HPDE6-E6E7 (cell line): ENCODE measurements at regions not wholly inside any gene's neighbourhood (a gene's known extent, or its start where the extent isn't known, plus 50 kb on each side); places are given as distances from the start of the nearest gene placed in this dataset.
"Not testable (repeated sequence)": the region's sequence is repeated elsewhere in the genome, so short reads cannot be mapped to it uniquely, and the experiment has no call there.

Source experiments
- DNase-seq: peaks from one replicate; pipeline ENCODE4 v3.0.0; 2011; ENCODE audit warnings: missing footprints; ENCODE audit errors: extremely low spot score

DNA sequence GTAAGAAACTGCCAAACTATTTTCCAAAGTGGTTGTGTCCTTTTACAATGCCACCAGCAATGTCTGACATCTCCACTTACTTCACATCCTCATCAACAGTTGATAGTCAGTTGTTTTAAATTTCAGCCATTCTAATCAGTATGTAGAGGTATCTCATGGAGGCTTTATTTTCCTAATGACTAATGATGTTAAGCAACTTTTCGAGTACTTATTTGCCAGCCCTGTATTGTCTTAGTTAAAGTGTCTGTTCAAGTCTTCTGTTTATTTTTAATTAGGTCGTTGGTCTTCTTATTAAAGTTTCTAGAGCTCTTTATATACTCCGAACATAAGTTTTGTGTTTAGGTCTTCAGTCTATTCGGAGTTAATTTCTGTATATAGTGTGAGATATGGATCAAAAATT is 54.9 kb upstream of the NBPF12 start:
- DNase-seq = not testable (repeated sequence)

DNA sequence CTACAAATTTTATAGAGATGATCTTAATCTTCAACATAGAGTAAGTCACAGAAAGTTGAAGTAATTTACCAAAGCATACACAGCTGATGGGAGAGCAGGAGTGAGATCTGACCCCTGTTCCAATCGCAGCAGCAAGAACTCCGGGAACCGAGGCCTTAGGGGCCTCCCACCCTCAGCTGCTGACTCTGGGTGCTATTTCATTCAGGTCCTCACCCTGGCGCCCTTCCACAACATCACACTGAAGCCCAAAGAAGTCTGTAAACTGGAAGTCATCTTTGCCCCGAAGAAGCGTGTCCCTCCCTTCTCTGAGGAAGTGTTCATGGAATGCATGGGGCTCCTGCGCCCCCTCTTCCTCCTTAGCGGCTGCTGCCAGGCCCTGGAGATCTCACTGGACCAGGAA is 57.0 kb upstream of the NBPF12 start:
- not testable (repeated sequence) for DNase-seq

DNA sequence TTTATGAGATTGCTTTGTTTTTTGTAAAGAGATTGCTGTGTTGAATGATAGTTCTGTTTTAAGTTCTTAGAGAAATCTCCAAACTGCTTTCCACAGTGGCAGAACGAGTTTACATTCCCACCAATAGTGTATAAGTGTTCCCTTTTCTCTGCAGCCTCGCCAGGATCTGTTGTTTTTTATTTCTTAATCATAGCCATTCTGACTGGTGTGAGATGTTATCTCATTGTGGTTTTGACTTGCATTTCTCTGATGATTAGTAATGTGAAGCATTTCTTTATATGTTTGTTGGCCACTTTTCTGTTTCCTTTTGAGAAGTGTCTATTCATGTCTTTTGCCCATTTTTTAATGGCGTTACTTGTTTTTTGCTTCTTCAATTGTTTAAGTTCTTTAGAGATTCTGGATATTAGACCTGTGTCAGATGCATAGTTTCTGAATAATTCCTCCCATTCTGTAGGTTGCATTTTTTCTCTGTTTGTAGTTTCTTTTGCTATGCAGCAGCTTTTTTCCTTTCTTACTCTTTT is 74.3 kb upstream of the NBPF12 start:
- DNase-seq = not testable (repeated sequence)

DNA sequence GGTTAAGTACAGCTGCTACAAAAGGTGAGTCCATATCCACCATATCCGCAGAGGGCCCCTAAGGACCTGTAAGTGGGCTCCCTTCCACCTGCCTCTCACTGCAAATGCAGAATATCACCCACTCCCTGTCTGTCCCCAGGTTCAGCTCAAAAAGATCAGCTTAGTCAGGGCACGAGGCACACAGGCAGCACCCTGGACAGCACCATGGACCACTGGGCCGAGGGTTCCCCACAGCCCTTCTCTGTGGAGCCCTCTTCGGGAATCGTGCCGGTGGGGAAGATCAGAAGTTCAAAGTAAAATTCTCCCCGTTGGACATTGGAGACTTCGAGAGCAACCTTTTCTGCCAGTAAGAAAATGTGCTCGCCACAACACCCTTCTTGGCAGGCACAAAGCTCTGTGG is 85.0 kb upstream of the NBPF12 start:
- DNase-seq = not testable (repeated sequence)

DNA sequence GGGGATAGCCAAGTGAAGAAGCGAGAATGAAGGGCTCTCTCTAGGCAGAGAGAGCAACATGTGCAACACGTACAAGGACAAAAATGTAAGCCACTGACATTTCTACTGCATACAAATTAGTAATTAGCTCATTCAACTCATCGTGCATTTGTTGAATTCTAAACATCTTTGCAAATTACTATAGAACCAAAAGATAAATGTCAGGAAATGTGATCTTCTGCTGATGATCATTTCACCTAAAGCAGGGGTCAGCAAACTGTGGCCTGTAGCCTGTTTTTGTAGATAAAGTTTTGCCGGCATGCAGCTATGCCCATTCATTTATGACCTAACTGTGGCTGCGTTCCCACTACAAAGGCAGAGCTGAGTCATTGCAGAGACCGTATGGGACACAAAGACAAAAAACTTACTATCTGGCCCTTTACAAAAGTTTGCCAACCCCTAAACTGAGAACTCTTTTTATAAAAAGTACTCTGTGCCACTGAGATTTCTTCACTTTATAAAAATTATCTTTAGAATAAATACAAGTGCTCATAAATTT is 87.7 kb upstream of the NBPF12 start:
- DNase-seq = not testable (repeated sequence)

DNA sequence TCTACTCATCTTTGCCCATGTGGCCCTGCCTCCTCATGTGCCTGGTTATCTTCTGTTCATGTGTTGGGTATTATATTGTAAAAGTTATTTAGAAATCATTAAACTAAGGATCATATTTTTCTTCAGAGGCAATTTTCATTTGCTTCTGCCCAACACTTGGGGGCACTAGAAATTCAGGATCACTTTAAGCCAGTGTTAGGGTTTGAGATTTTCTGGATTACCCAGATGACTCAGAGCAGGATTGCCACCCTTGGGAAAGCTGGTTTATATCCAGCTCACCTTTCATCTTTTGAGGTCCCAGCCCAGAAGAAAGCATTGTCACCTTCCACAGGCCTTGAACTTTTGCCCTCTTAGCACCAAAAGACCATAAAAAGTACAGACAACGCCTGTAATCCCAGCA is 99.4 kb upstream of the NBPF12 start:
- not testable (repeated sequence) for DNase-seq

DNA sequence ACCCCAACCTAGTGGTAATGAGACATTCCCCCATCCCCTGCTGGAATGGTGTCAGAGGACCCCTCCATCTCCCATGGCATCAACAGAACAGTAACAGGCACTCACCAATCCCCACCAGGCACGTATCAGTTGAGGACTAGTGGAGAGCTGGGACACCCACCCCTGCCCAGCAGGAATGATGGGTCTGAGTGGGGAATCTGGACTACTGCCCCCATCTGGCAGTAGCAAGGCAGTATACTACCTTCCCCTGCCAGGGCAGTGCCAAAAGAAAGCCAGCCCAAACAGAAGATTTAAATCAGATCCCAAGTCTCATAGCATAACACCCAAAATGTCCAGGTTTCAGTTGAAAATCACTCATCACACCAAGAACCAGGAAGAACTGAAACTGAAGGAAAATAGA is 111.2 kb upstream of the NBPF12 start:
- not testable (repeated sequence) for DNase-seq

DNA sequence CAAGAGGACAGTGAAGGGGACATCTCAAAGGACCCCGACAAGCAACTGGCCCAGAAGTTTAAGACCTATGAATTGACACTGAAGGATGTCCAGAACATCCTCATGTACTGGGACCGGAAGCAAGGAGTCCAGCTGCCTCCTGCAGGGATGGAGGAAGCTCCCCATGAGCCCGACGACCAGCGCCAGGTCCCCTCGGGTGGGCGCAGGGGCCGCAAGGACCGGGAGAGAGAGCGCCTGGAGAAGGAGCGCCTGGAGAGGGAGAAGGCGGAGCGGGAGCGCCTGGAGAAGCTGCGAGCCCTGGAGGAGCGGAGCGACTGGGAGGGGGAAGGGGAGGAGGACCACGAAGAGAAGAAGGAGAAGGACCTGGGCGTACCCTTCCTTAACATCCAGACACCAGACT is 143.9 kb upstream of the NBPF12 start:
- not testable (repeated sequence) for DNase-seq

DNA sequence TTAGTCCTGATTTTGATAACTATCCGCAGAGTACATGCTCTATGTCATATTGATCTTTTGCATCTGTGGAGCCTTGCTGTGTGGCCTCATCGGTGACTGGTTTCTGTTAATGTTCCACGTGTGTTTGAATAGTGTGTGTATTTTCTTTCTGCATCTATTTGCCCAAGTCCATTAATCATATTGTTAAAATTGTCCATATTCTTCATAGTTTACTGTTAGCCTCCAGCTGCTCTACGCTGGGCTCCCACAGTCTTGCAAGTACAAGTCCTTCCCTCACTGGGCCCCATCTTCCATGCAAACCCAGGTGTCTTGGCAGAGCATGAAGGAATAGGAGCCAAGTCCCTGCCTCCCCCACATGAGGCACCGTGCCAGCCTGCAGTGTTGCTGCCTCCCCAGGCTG is 145.4 kb upstream of the NBPF12 start:
- DNase-seq = not testable (repeated sequence)

DNA sequence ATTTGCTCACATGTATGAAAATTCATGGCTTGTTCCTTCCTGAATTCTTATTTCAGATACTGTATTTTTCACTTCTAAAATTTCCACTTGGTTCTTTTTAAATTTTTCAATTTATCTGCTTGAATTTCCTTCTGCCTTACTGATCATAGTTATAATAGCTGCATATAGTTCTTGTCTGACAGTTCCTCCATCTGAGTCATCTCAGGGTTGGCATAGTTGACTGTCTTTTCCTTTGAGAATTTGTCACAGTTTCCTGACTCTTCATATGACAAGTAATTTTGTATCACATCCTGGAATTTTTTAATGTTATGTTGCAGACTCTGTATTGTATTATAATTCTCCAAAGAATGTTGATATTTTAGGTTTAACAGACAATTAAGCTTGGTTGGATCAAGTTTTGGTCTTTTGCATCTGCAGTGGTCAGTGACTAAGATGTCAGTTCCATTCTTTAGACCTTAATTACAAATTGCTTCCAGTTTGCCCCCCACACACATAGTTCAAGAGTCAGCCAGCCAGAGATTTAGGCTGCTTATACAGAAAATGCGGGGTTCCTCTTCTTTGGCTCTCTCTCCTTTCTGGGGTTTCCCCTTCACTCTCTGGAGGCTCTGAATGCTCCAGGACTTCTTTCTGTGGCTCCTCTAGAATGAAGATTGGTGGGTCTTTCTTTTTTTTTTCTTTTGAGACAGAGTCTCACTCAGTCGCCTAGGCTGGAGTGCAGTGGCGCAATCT is 153.7 kb upstream of the NBPF12 start:
- not testable (repeated sequence) for DNase-seq

DNA sequence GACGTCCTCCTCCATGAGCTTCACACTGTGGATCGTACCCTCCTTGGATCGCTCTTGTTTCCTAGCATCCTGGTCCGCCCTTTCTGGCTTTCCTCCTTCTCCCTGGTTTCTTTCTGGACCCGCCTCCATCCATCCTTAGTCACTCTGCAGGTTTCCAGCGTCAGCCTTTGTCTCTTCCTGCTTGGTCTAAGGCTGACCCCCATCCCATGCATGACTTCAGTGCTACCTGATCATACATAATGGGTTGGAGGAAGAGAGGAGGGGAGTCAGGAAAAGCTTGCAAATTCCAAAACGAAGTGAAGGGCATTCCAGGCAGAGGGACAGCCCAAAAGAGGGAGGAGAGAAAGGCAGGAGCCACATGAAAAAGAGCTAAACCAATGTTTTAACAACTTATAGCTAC is 156.9 kb upstream of the NBPF12 start:
- DNase-seq = not testable (repeated sequence)

DNA sequence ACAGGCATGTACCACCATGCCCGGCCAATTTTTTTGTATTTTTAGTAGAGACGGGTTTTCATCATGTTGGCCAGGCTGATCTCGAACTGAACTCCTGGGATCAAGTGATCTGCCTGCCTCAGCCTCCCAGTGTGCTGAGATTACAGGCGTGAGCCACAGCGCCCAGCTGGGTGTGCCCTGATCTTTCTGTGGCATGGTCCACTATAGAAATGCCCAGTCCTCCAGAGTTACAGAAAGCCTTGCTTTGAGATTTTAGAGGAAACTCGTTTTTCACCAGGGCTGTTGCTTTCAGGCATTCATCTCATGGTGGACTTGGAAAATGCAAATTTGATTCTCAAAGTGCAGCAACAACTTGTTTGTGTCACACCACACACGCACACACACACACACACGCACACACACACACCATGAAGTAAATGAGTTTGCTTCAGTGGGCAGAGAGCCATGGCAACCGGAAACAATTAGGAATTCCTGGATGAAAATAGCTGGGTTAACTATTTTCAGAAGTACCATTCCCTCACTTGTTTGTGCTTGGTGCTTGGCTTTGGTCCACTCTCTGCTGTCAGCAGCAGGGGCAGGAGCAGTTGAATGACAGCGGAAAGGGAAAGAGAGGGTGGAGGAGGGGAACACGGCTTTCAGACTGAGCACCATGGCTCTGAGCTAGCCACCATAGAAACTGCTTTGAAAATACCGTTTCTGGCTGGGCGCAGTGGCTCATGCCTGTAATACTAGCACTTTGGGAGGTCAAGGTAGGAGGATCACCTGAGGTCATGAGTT is 160.1 kb upstream of the NBPF12 start:
- not testable (repeated sequence) for DNase-seq

DNA sequence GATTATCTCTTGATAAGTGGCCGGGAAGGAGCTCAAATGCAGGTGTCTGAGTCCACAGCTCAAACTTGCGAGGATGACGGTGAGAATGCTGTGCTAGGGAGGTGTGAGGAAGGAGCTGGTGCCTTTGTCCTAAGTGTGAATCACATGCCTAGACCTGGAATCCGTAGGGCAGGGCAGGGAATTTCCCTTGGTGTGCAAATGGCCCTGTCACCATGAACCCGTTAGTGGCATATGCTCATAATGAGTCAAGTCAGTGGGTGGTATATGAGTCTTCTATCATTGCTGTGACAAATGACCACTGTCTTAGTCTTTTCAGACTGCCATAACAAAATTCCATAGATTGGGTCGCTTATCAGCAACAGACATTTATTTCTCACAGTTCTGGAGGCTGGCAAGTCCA is 163.1 kb upstream of the NBPF12 start:
- not testable (repeated sequence) for DNase-seq

DNA sequence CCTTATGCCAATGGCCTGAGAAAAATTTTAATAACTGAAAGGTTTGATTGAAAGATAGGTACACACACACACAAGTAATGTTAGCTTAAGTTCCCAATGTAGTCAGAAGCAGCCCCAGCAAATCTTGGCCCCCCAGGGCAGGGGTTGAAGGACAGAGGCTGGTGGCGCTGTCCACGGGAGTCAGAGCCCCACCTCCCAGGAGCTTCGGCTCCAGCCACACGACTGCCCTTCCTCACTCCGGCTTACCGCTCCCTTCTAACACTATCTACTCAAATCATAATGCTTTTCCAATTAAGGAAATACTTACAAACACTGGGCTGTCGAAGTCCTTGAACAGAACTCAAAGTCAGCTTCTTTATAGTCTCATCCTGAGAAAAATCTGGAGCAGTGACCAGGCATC is 163.9 kb upstream of the NBPF12 start:
- DNase-seq = not testable (repeated sequence)

DNA sequence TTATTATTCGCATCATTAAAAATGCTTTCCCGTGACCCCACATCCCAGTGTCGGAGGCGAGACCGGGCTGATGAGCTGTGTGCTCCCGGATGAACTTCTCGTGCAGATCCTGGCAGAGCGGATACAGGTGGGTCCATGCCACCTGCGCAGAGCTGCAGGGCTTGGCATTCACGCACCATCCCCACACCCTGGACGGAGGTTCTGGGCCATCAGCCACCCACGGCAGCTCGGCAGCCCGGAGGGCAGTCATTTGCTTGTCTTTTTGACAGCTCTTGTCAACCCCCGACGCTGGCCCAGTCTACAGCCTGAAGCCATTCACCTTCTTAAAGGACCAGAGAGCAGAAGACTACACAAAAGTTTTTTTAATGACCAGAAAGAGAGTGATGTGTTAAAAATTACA is 166.7 kb upstream of the NBPF12 start:
- not testable (repeated sequence) for DNase-seq

DNA sequence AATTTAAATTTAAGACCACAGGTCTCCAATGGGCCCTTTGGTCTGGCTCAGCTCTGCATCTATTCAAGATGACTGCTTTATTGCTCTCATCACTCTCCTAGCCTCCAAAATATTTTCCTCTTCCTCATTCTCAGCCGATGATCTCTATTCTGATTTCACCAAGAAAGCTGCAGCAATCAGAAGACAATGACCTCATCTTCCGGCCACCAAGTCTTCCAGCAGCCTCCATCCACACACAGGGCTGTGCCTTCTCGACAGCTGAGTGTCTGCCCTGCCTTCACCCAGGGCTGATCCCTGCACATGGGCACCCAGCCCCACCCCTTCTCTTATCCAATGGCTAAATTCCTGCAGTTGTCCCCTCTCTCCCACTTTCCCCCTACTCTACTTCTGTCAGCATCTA is 167.1 kb upstream of the NBPF12 start:
- DNase-seq = not testable (repeated sequence)

DNA sequence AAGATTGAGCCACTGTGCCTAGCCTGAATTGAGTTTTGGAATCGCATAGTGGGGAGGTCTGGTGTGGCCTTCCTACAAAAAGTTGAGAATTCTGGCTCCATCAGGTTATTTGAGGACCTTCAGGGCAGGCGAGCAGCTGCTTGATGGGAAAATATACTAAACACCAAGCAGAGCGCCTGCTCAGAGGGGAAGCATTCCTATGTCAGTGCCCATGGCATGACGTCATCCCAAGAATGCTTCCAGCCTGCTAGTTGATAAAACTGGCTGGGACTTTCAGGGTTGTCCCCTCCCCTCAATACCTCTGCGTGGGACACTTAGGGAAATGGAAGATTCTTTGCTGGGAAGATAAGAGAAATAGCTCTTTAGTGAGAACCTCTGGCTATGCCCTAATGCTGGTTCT is 174.9 kb upstream of the NBPF12 start:
- not testable (repeated sequence) for DNase-seq

DNA sequence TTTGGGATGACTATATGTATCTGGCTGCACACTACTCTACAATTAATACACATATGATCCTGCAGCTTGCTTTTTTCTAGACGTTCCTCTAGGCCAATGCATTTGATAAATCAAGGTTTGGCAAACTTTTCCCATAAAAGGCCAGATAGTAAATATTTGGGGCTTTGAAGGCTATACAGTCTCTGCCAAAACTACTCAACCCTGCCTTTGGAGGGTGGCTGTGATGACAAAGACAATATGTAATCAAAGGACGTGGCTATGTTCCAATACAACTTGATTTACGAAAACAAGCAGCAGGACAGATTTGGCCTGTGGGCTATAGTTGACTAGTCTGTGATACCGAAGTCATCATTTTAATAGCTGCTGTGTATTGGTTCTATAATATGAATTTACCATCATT is 181.3 kb upstream of the NBPF12 start:
- not testable (repeated sequence) for DNase-seq

DNA sequence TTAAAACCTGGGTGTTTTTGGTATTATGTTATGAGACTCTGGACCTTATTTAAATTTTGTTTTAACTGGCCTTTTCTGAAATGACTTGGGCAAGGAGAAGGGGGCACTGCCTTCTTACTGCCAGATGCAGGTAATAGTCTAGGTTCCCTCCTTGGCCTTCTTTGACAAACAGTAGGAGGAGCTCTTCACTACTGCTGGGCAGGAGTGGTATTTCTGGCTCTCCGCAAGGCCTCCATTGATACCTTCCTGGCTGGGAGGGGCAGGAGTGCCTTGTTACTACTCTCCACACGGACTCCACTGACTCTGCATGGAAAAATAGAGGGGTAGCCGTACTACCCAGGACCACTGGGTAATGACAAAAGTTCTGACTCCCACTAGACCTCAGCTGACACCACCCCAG is 189.4 kb upstream of the NBPF12 start:
- not testable (repeated sequence) for DNase-seq

DNA sequence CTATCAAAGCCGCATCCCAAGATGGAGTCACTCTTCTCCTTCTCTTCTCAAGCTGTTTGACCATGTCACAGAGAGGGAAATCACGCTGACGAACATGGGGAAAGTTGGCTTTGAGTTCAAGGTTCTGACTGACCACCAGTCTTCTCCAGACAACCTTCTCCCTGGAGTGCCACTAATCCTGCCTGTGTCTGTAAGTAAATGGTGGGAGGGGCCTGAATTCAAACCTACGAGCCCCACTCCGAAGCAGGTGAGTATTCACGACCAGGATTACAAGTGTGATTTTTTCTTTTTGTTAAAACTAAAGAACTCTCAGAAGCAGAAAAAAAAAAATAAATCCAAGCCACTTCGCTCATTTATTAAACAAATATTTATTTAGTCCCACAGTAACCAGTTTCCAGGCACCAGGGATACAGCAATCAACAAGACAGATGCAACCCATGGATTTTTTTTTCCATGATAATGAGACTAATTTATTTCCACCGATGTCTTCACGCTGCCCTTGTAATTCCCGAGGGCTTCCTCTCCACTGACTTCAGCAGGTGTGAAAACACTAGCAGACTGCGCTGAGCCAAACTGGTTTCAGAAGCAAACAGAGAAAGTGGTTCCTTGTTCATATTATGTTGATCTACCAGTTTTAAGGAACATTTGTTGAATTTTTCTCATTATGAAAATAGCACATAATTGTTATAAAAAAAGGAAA is 206.0 kb upstream of the NBPF12 start:
- not testable (repeated sequence) for DNase-seq

DNA sequence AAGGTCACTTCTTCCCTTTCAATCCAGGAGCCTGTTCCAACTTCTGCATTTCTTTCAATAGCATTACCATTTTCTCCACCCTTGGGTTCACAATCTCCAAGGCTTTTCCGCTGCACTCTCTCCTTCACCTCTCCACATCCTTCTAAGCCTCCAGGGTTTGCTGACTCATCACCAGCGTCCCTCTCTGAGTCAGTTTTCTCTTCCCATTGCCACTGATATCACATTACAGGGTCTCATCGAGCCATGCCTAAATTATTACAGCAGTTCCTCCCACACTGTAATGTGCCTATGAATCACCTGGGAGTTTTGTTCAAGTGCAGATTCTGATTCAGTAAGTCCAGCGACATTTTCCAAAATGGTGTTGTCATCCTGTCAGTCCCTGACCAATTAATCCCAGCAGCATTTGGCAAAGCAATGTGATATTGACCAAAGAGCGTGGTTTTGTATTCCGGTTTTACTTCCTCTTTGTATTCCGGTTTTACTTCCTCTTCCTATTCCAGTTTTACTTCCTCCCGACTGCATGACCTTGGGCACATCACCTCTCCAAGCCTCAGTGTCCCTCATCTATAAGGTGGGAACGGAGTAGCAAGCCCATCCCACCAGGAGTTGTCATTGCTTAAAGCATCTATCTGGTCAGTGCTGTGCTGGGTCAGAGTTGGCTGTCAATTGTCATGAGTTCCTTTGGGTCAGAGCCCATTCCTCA is 208.3 kb upstream of the NBPF12 start:
- not testable (repeated sequence) for DNase-seq
